ENCODE measurements at regions not wholly inside any gene's neighbourhood (a gene's known extent, or its start where the extent isn't known, plus 50 kb on each side); places are given as distances from the start of the nearest gene placed in this dataset.

DNA sequence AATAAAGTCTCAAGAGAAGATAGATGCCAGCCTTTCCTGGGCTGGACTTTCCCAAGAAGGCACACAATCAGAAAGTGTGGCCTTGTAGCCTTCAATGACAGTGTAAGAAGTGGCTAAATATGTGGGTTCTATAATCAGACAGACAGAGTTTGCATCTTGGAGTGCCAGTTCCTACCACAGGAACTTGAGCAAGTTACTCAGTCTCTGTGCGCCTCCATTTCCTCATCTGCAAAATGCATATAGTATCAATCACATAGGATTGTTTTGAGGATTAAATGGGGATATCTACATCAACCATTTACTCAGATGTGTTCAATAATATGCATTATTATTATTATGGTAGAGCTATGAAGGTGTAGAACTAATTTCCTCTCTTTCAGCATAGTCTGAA, 176.8 kb upstream of the PTBP2 start:
- TF ChIP-seq, protein P1, sequence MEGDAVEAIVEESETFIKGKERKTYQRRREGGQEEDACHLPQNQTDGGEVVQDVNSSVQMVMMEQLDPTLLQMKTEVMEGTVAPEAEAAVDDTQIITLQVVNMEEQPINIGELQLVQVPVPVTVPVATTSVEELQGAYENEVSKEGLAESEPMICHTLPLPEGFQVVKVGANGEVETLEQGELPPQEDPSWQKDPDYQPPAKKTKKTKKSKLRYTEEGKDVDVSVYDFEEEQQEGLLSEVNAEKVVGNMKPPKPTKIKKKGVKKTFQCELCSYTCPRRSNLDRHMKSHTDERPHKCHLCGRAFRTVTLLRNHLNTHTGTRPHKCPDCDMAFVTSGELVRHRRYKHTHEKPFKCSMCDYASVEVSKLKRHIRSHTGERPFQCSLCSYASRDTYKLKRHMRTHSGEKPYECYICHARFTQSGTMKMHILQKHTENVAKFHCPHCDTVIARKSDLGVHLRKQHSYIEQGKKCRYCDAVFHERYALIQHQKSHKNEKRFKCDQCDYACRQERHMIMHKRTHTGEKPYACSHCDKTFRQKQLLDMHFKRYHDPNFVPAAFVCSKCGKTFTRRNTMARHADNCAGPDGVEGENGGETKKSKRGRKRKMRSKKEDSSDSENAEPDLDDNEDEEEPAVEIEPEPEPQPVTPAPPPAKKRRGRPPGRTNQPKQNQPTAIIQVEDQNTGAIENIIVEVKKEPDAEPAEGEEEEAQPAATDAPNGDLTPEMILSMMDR (IDR thresholded peaks at IDR 0.05; ENCODE audit: low read depth, low read length): no peak
- no peak for TF ChIP-seq EZH2phosphoT487 (IDR thresholded peaks at IDR 0.05; ENCODE audit: low read depth)
